ENCODE measurements at regions not wholly inside any gene's neighbourhood (a gene's known extent, or its start where the extent isn't known, plus 50 kb on each side); places are given as distances from the start of the nearest gene placed in this dataset.

DNA sequence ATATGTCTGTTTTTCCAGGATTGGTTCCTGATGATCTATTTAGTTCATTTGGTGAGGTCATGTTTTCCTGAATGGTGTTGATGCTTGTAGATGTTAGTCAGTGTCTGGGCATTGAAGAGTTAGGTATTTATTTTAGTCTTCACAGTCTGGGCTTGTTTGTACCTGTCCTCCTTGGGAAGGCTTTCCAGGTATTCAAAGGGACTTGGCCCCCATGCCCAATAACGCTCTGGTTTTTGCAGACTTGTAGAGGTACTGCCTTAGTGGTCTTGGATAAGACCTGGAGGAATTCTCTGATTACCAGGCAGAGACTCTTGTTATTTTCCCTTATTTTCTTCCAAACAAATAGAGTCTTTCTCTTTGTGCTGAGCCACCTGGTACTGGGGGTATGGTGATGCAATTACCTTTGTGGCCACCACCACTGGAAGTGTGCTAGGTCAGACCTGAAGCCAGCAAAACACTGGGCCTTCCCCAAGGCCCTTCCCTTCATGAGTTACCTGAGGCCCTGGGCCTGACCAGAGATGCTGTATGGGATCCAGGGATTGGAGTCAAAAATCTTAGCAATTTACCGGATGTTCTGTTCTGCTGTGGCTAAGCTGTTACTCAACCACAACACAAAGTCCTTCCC, 63.3 kb upstream of the RXFP1 start:
- H4K20me1 ChIP-seq (replicated peaks; ENCODE audit: control insufficient read depth, insufficient read depth, low read length): no peaks in the 10 kb centered on the region
- POLR2A ChIA-PET: no interaction called here
- DNase-seq (ENCODE audit: extremely low read depth in 1 of 4, low spot score in 3 of 4): no peak
- no peak overlapping the region for H2AFZ ChIP-seq (ENCODE audit: low read depth, low read length)
- no peak overlapping the region for H3K4me2 ChIP-seq (ENCODE audit: insufficient read depth, low read length)
- no peak; the same call in 2 of the 3 replicates for ATAC-seq
- no peaks in the 10 kb centered on the region for H3K9me3 ChIP-seq (replicated peaks; ENCODE audit: control insufficient read depth, insufficient read depth, low read depth, low read length)
- H3K27ac ChIP-seq (ENCODE audit: extremely low read depth, low read depth, low read length): no peak overlapping the region
- H3K36me3 ChIP-seq (ENCODE audit: control insufficient read depth, insufficient read depth, low read length): no peaks in the 10 kb centered on the region
- intact Hi-C loops (cut with micrococcal nuclease): no loop called here
- BruUV-seq (replicated peaks): no TSS peak
- peaks cover 0 to 6% of the 10 kb centered on the region in 2 experiments; a peak in 2 of 5 replicates for H3K4me1 ChIP-seq (replicated peaks in 1 of 2; ENCODE audit: control insufficient read depth in 2 of 2, insufficient read depth in 2 of 2, low read length in 2 of 2)
- no peaks in the 10 kb centered on the region for H3K79me2 ChIP-seq (ENCODE audit: control insufficient read depth, insufficient read depth, low read length)
- FAIRE-seq: no peak
- no peaks in the 10 kb centered on the region for H3K27me3 ChIP-seq (ENCODE audit: control insufficient read depth in 2 of 2, insufficient read depth in 2 of 2, low read length in 2 of 2)
- no peak for TF ChIP-seq TAF7 (tag; IDR thresholded peaks at IDR 0.05)
- no peak for TF ChIP-seq KLF13 (tag; IDR thresholded peaks at IDR 0.05; ENCODE audit: borderline replicate concordance, low read depth)
- no peak for TF ChIP-seq BHLHE40 (IDR thresholded peaks at IDR 0.05; ENCODE audit: low read length)
- no peak for TF ChIP-seq TCF7L2 (IDR thresholded peaks at IDR 0.05; ENCODE audit: low read depth, low read length)
- no peak for TF ChIP-seq BCLAF1 (IDR thresholded peaks at IDR 0.05; ENCODE audit: borderline replicate concordance in 1 of 2, control insufficient read depth in 1 of 2, low read depth in 2 of 2, low read length in 1 of 2)
- no peak for TF ChIP-seq RNF2 (IDR thresholded peaks at IDR 0.05)
- no peak for TF ChIP-seq ZNF274 (IDR thresholded peaks at IDR 0.05; ENCODE audit: borderline replicate concordance, low read depth, low read length)
- TF ChIP-seq ZNF639 (CRISPR knock-in tag; conservative IDR thresholded peaks at IDR 0.05 in 1 of 2, IDR thresholded peaks at IDR 0.05 in 1 of 2): no peak
- no peak for TF ChIP-seq ZNF586 (CRISPR knock-in tag; conservative IDR thresholded peaks at IDR 0.05)
- no peak for TF ChIP-seq STAT5B (CRISPR knock-in tag; IDR thresholded peaks at IDR 0.05)
- no peak for TF ChIP-seq FOS (IDR thresholded peaks at IDR 0.05; ENCODE audit: extremely low read depth, insufficient read length)
- TF ChIP-seq ZC3H4 (CRISPR knock-in tag; IDR thresholded peaks at IDR 0.05; ENCODE audit: borderline replicate concordance): no peak
- TF ChIP-seq POU5F1 (IDR thresholded peaks at IDR 0.05; ENCODE audit: borderline replicate concordance, low read depth, low read length, partially characterized antibody): no peak
- TF ChIP-seq ZNF436 (CRISPR knock-in tag; IDR thresholded peaks at IDR 0.05): no peak
- no peak for TF ChIP-seq ZNF24 (IDR thresholded peaks at IDR 0.05)
- TF ChIP-seq CBFA2T3 (IDR thresholded peaks at IDR 0.05): no peak
- no peak for TF ChIP-seq ZNF77 (CRISPR knock-in tag; IDR thresholded peaks at IDR 0.05)
- TF ChIP-seq ZNF253 (CRISPR knock-in tag; conservative IDR thresholded peaks at IDR 0.05): no peak
- in situ Hi-C loops (cut with MboI): no loop called here
- H3K9ac ChIP-seq (ENCODE audit: insufficient read depth in 1 of 2, low read depth in 2 of 2, low read length in 2 of 2): no peak overlapping the region
- no peaks in the 10 kb centered on the region for H3K9me1 ChIP-seq (ENCODE audit: control insufficient read depth, insufficient read depth, low read length)
- CTCF ChIA-PET (ENCODE audit: low intra/inter-chr PET ratio): no interaction called here
- no peak overlapping the region for H3K4me3 ChIP-seq
- 0% methylated on average over 2 of the region's 2 CpGs for WGBS (ENCODE audit: insufficient coverage, low coverage, missing lambda C conversion rate)
